Liver (tissue), 8 donors: ENCODE measurements at regions not wholly inside any gene's neighbourhood (a gene's known extent, or its start where the extent isn't known, plus 50 kb on each side); places are given as distances from the start of the nearest gene placed in this dataset.

ENCODE experiments used
- DNase-seq: peaks from one replicate; pipeline ENCODE4 v3.0.0-alpha.2; 2017; ENCODE audit warnings: low spot score
- H3K27ac ChIP-seq, 2 donors: one replicate each; pipeline ENCODE4 v1.7.0; 2013; ENCODE audit warnings: inconsistent platforms in 2 of 2, low read length in 2 of 2, control low read depth in 1 of 2, low read depth in 1 of 2, mild to moderate bottlenecking in 1 of 2
- H3K27me3 ChIP-seq, 4 donors: one replicate each; pipeline versions ENCODE4 v1.6.1 to v1.7.0; 2013; ENCODE audit warnings: low read length in 3 of 4, inconsistent platforms in 1 of 4, mild to moderate bottlenecking in 1 of 4, moderate library complexity in 1 of 4; ENCODE audit not compliant: control insufficient read depth in 4 of 4, insufficient read depth in 4 of 4
- H3K36me3 ChIP-seq, 4 donors: one replicate each; pipeline versions ENCODE4 v1.6.1 to v1.7.0; 2013; ENCODE audit warnings: low read length in 3 of 4, mild to moderate bottlenecking in 3 of 4, low read depth in 1 of 4, moderate library complexity in 1 of 4; ENCODE audit not compliant: control insufficient read depth in 4 of 4, insufficient read depth in 3 of 4
- H3K4me1 ChIP-seq, 4 donors: one replicate each; pipeline versions ENCODE4 v1.6.1 to v1.7.0; 2013; ENCODE audit warnings: low read length in 3 of 4, mild to moderate bottlenecking in 3 of 4, moderate library complexity in 1 of 4; ENCODE audit not compliant: control insufficient read depth in 4 of 4, insufficient read depth in 4 of 4
- H3K4me3 ChIP-seq, 3 donors: one replicate each; pipeline versions ENCODE4 v1.6.1 to v1.7.0; 2013; ENCODE audit warnings: low read length in 3 of 3, control low read depth in 1 of 3, low read depth in 1 of 3, mild to moderate bottlenecking in 1 of 3
- H3K9ac ChIP-seq, 2 donors: one replicate each; pipeline ENCODE4 v1.7.0; 2013; ENCODE audit warnings: low read length in 2 of 2, mild to moderate bottlenecking in 2 of 2, moderate library complexity in 2 of 2, control low read depth in 1 of 2, low read depth in 1 of 2
- H3K9me3 ChIP-seq, 4 donors: one replicate each; pipeline versions ENCODE4 v1.6.1 to v1.7.0; 2013; ENCODE audit warnings: low read length in 3 of 4; ENCODE audit not compliant: control insufficient read depth in 4 of 4
- ATF3 ChIP-seq: IDR thresholded peaks from 2 replicates; pipeline ENCODE4 v1.6.1; 2016; ENCODE audit warnings: antibody characterized with exemption
- CTCF ChIP-seq: fragments of 150-350 bp; IDR thresholded peaks from 2 replicates; pipeline ENCODE4 v1.5.1; 2017; ENCODE audit warnings: improper control_type of control experiment, low read depth, low read length; ENCODE audit not compliant: missing input control
- EGR1 ChIP-seq, 2 donors: IDR thresholded peaks; 2 replicates each; pipeline ENCODE4 v1.6.1; 2016 to 2018; ENCODE audit warnings: antibody characterized with exemption in 2 of 2, low read depth in 2 of 2
- FOXA1 ChIP-seq: IDR thresholded peaks from 2 replicates; pipeline ENCODE4 v1.6.1; 2016; ENCODE audit warnings: antibody characterized with exemption
- GABPA ChIP-seq, 2 donors: IDR thresholded peaks in 1 of 2; conservative IDR thresholded peaks in 1 of 2; 2 replicates each; pipeline ENCODE4 v1.6.1; 2016; ENCODE audit warnings: antibody characterized with exemption in 2 of 2, mild to moderate bottlenecking in 1 of 2, moderate library complexity in 1 of 2
- HNF4A ChIP-seq, 2 donors: conservative IDR thresholded peaks; 2 replicates each; pipeline ENCODE4 v1.6.1; 2016; ENCODE audit warnings: antibody characterized with exemption in 2 of 2, mild to moderate bottlenecking in 2 of 2
- HNF4G ChIP-seq: IDR thresholded peaks from 2 replicates; pipeline ENCODE4 v1.6.1; 2016; ENCODE audit warnings: antibody characterized with exemption
- JUND ChIP-seq, 2 donors: IDR thresholded peaks; 2 replicates each; pipeline ENCODE4 v1.6.1; 2016; ENCODE audit warnings: antibody characterized with exemption in 2 of 2
- MAX ChIP-seq: IDR thresholded peaks from 2 replicates; pipeline ENCODE4 v1.6.1; 2016; ENCODE audit warnings: antibody characterized with exemption
- NR2F2 ChIP-seq: IDR thresholded peaks from 2 replicates; pipeline ENCODE4 v1.6.1; 2016; ENCODE audit warnings: antibody characterized with exemption
- RAD21 ChIP-seq, 2 donors: IDR thresholded peaks; 2 replicates each; pipeline ENCODE4 v1.6.1; 2016; ENCODE audit warnings: antibody characterized with exemption in 2 of 2, mild to moderate bottlenecking in 2 of 2
- REST ChIP-seq: IDR thresholded peaks from 2 replicates; pipeline ENCODE4 v1.6.1; 2016; ENCODE audit warnings: antibody characterized with exemption, mild to moderate bottlenecking
- RXRA ChIP-seq, 2 donors: IDR thresholded peaks; 2 replicates each; pipeline ENCODE4 v1.6.1; 2017 to 2018; ENCODE audit warnings: antibody characterized with exemption in 2 of 2, mild to moderate bottlenecking in 1 of 2
- SP1 ChIP-seq: IDR thresholded peaks from 2 replicates; pipeline ENCODE4 v1.6.1; 2018; ENCODE audit warnings: antibody characterized with exemption, mild to moderate bottlenecking
- TAF1 ChIP-seq: conservative IDR thresholded peaks from 2 replicates; pipeline ENCODE4 v1.6.1; 2016; ENCODE audit warnings: antibody characterized with exemption, mild to moderate bottlenecking
- YY1 ChIP-seq: IDR thresholded peaks from 2 replicates; pipeline ENCODE4 v1.6.1; 2016; ENCODE audit warnings: antibody characterized with exemption, mild to moderate bottlenecking
- ZBTB33 ChIP-seq: IDR thresholded peaks from 2 replicates; pipeline ENCODE4 v1.6.1; 2016; ENCODE audit warnings: antibody characterized with exemption
- WGBS: extraction: QIAGEN DNeasy Blood & Tissue Kit; methylation state at CpG from one replicate; pipeline ENCODE4 v1.1.7; 2013; 5-methylcytosine and 5-hydroxymethylcytosine counted together
- donor health status: healthy.
- donor health status: healthy.
- donor health status: healthy.
- donor health status: healthy.
- donor health status: healthy.

- TF ChIP-seq REST (no peak), ATF3 (no peak), HNF4G (no peak), MAX (no peak)
These were observed 144.3 kb upstream of the ZMIZ1 start (continued) for GRCh38 chr10:78924319-78925003.

GRCh38 chr10:78925275-78925674 lies 143.5 kb upstream of the ZMIZ1 start:
- Histone ChIP-seq H3K36me3 (no peaks in the 10 kb centered on the region), H3K9ac (no peak overlapping the region), H3K4me1 (no peaks in the 10 kb centered on the region), H3K9me3 (no peaks in the 10 kb centered on the region), H3K4me3 (no peak overlapping the region), H3K27me3 (no peaks in the 10 kb centered on the region), H3K27ac (no peak overlapping the region)
- 95% methylated on average over 6 of the region's 6 CpGs for WGBS
- no peak for DNase-seq
- TF ChIP-seq NR2F2 (no peak), EGR1 (IDR thresholded peaks at IDR 0.05; ENCODE audit: low read depth in 2 of 2) (no peak), MAX (no peak), RXRA (IDR thresholded peaks at IDR 0.05) (no peak), REST (no peak), RAD21 (IDR thresholded peaks at IDR 0.05) (no peak), TAF1 (no peak), GABPA (IDR thresholded peaks at IDR 0.05 in 1 of 2, conservative IDR thresholded peaks at IDR 0.05 in 1 of 2) (no peak)

- Histone ChIP-seq H3K27me3 (no peaks in the 10 kb centered on the region), H3K9me3 (no peaks in the 10 kb centered on the region), H3K4me3 (no peak overlapping the region), H3K4me1 (no peaks in the 10 kb centered on the region), H3K27ac (no peak overlapping the region), H3K36me3 (no peaks in the 10 kb centered on the region), H3K9ac (no peak overlapping the region)
- no peak for DNase-seq
- 86% methylated on average over 6 of the region's 6 CpGs for WGBS
- TF ChIP-seq FOXA1 = no peak
- TF ChIP-seq EGR1 (IDR thresholded peaks at IDR 0.05; ENCODE audit: low read depth in 2 of 2) = no peak
- TF ChIP-seq ZBTB33 = no peak
- no peak for TF ChIP-seq HNF4A (conservative IDR thresholded peaks at IDR 0.05)
- no peak for TF ChIP-seq TAF1
- TF ChIP-seq SP1 = no peak
- TF ChIP-seq JUND (IDR thresholded peaks at IDR 0.05) = no peak
- TF ChIP-seq CTCF = no peak
- no peak for TF ChIP-seq MAX
- TF ChIP-seq RXRA (IDR thresholded peaks at IDR 0.05) = no peak
- no peak for TF ChIP-seq RAD21 (IDR thresholded peaks at IDR 0.05)
- TF ChIP-seq GABPA (IDR thresholded peaks at IDR 0.05 in 1 of 2, conservative IDR thresholded peaks at IDR 0.05 in 1 of 2) = no peak
- TF ChIP-seq YY1 = no peak
These were observed 142.9 kb upstream of the ZMIZ1 start for GRCh38 chr10:78925800-78926319.
